Neural cell (in vitro differentiated cells): ENCODE measurements at regions not wholly inside any gene's neighbourhood (a gene's known extent, or its start where the extent isn't known, plus 50 kb on each side); places are given as distances from the start of the nearest gene placed in this dataset.

Experiments
- H2AFZ ChIP-seq: fragments of 200-600, 300-800 bp; sonication (generic), shearing (Covaris generic); 2 replicates; pipeline ENCODE4 v1.6.0; 2014; ENCODE audit warnings: low read depth, mild to moderate bottlenecking, antibody characterized with exemption, low read length, moderate library complexity
- H3F3A ChIP-seq: fragments of 200-600 bp; shearing (Covaris generic); 2 replicates; pipeline ENCODE4 v1.6.1; 2016; ENCODE audit warnings: mild to moderate bottlenecking, moderate library complexity, mixed read lengths, antibody characterized with exemption, low read length; ENCODE audit not compliant: insufficient read depth, poor library complexity, severe bottlenecking
- H3K27ac ChIP-seq: fragments of 200-600, 300-800 bp; sonication (generic), shearing (Covaris generic); 2 replicates; pipeline ENCODE4 v1.5.1; 2014; ENCODE audit warnings: mild to moderate bottlenecking, low read length, moderate library complexity
- H3K27me3 ChIP-seq: fragments of 300-800, 200-600 bp; sonication (generic), shearing (Covaris generic); 2 replicates; pipeline ENCODE4 v1.6.0; 2014; ENCODE audit warnings: mild to moderate bottlenecking, low read depth, low read length, moderate library complexity; ENCODE audit not compliant: insufficient read depth
- H3K36me3 ChIP-seq: fragments of 300-800, 200-600 bp; sonication (generic), shearing (Covaris generic); 2 replicates; pipeline ENCODE4 v1.5.1; 2014; ENCODE audit warnings: mild to moderate bottlenecking, antibody characterized with exemption, low read length, moderate library complexity; ENCODE audit not compliant: insufficient read depth
- H3K4me2 ChIP-seq: fragments of 300-800, 200-600 bp; sonication (generic), shearing (Covaris generic); 2 replicates; pipeline ENCODE4 v1.6.0; 2014; ENCODE audit warnings: mild to moderate bottlenecking, low read length
- H3K4me3 ChIP-seq: fragments of 300-800, 200-600 bp; sonication (generic), shearing (Covaris generic); 2 replicates; pipeline ENCODE4 v1.5.1; 2014; ENCODE audit warnings: mild to moderate bottlenecking, low read length, moderate library complexity
- H3K79me2 ChIP-seq: fragments of 200-600 bp; shearing (Covaris generic); replicated peaks from 2 replicates; pipeline ENCODE4 v1.6.0; 2014; ENCODE audit warnings: mild to moderate bottlenecking, low read length, moderate library complexity; ENCODE audit not compliant: insufficient read depth
- H3K9ac ChIP-seq: fragments of 300-800, 200-600 bp; sonication (generic), shearing (Covaris generic); 2 replicates; pipeline ENCODE4 v1.6.1; 2016; ENCODE audit warnings: mild to moderate bottlenecking, low read length, mixed read lengths
- H3K9me2 ChIP-seq: fragments of 200-600 bp; shearing (Covaris generic); 2 replicates; pipeline ENCODE4 v1.6.1; 2016; ENCODE audit warnings: mild to moderate bottlenecking, low read length, mixed read lengths; ENCODE audit not compliant: insufficient read depth
- H3K9me3 ChIP-seq: fragments of 200-600, 300-800 bp; sonication (generic), shearing (Covaris generic); 2 replicates; pipeline ENCODE4 v1.6.1; 2016; ENCODE audit warnings: mild to moderate bottlenecking, mixed run types, low read length, moderate library complexity, mixed read lengths
- H4K20me1 ChIP-seq: fragments of 200-600 bp; shearing (Covaris generic); 2 replicates; pipeline ENCODE4 v1.6.1; 2016; ENCODE audit warnings: mild to moderate bottlenecking, mixed run types; ENCODE audit not compliant: insufficient read depth
- CTCF ChIP-seq: fragments of 450-650 bp; IDR thresholded peaks from 2 replicates; pipeline ENCODE4 v1.5.1; 2014; ENCODE audit warnings: antibody characterized with exemption, mild to moderate bottlenecking, moderate library complexity; ENCODE audit not compliant: poor library complexity, severe bottlenecking
- EP300 ChIP-seq: fragments of 450-650 bp; conservative IDR thresholded peaks from 2 replicates; pipeline ENCODE4 v1.6.1; 2014; ENCODE audit warnings: antibody characterized with exemption, mild to moderate bottlenecking, moderate library complexity; ENCODE audit not compliant: poor library complexity, severe bottlenecking
- EZH2 ChIP-seq: fragments of 200-600, 300-800 bp; shearing (Covaris generic), sonication (generic); IDR thresholded peaks from 2 replicates; pipeline ENCODE4 v1.6.1; 2014; ENCODE audit warnings: antibody characterized with exemption, low read length, borderline replicate concordance, mild to moderate bottlenecking; ENCODE audit not compliant: insufficient read depth, poor library complexity, severe bottlenecking
- MXI1 ChIP-seq: fragments of 450-650 bp; conservative IDR thresholded peaks from 2 replicates; pipeline ENCODE4 v1.6.1; 2014; ENCODE audit warnings: antibody characterized with exemption, mild to moderate bottlenecking; ENCODE audit not compliant: poor library complexity, severe bottlenecking
- POLR2AphosphoS5 ChIP-seq: IDR thresholded peaks from 2 replicates; pipeline ENCODE4 v1.6.1; 2012
- RAD21 ChIP-seq: fragments of 450-650 bp; conservative IDR thresholded peaks from 2 replicates; pipeline ENCODE4 v1.6.1; 2014; ENCODE audit warnings: antibody characterized with exemption, mild to moderate bottlenecking, moderate library complexity
- REST ChIP-seq: IDR thresholded peaks from 2 replicates; pipeline ENCODE4 v1.6.1; 2012; ENCODE audit warnings: borderline replicate concordance
- SMC3 ChIP-seq: fragments of 450-650 bp; conservative IDR thresholded peaks from 2 replicates; pipeline ENCODE4 v1.6.1; 2014; ENCODE audit warnings: antibody characterized with exemption, mild to moderate bottlenecking, moderate library complexity; ENCODE audit not compliant: poor library complexity
- TAF1 ChIP-seq: IDR thresholded peaks from 2 replicates; pipeline ENCODE4 v1.6.1; 2012; ENCODE audit warnings: low read depth

GRCh38 chr18:71939483-71939882 is 604.7 kb downstream of the CBLN2 start:
- no peaks in the 10 kb centered on the region for H3K9me2 ChIP-seq
- TF ChIP-seq RAD21 (no peak), CTCF (no peak), SMC3 (no peak), TAF1 (no peak)
- no peak overlapping the region for H3K4me3 ChIP-seq
- no peak overlapping the region for H3K27ac ChIP-seq
- H4K20me1 ChIP-seq, result no peaks in the 10 kb centered on the region
- H3K9me3 ChIP-seq, result no peaks in the 10 kb centered on the region
- H3K4me2 ChIP-seq, result no peak overlapping the region
- H3K79me2 ChIP-seq, result no peaks in the 10 kb centered on the region
- no peaks in the 10 kb centered on the region for H3K36me3 ChIP-seq
- no peaks in the 10 kb centered on the region for H3K27me3 ChIP-seq
- H2AFZ ChIP-seq, result no peak overlapping the region
- no peaks in the 10 kb centered on the region for H3F3A ChIP-seq
- no peak overlapping the region for H3K9ac ChIP-seq

GRCh38 chr18:71936744-71937143 is 607.4 kb downstream of the CBLN2 start:
- no peaks in the 10 kb centered on the region for H3K9me2 ChIP-seq
- H3K27ac ChIP-seq, result no peak overlapping the region
- H3K9ac ChIP-seq, result no peak overlapping the region
- H3F3A ChIP-seq, result no peaks in the 10 kb centered on the region
- H3K27me3 ChIP-seq, result no peaks in the 10 kb centered on the region
- no peak overlapping the region for H2AFZ ChIP-seq
- no peaks in the 10 kb centered on the region for H3K9me3 ChIP-seq
- H3K4me3 ChIP-seq, result no peak overlapping the region
- TF ChIP-seq MXI1 (no peak), RAD21 (no peak), EZH2 (no peak), CTCF (no peak), EP300 (no peak), REST (no peak), POLR2AphosphoS5 (no peak), TAF1 (no peak), SMC3 (no peak)
- H3K36me3 ChIP-seq, result no peaks in the 10 kb centered on the region
- H3K79me2 ChIP-seq, result no peaks in the 10 kb centered on the region
- no peak overlapping the region for H3K4me2 ChIP-seq
- no peaks in the 10 kb centered on the region for H4K20me1 ChIP-seq
